HepG2 (cell line): ENCODE measurements at regions not wholly inside any gene's neighbourhood (a gene's known extent, or its start where the extent isn't known, plus 50 kb on each side); places are given as distances from the start of the nearest gene placed in this dataset.

Experiments
- CTCF ChIP-seq: sonication (generic); formaldehyde crosslinking; IDR thresholded peaks from 2 replicates; pipeline ENCODE4 v1.5.0; 2020; ENCODE audit warnings: mild to moderate bottlenecking, missing genetic modification reagents, moderate library complexity
- HDAC1 ChIP-seq: sonication (generic); formaldehyde crosslinking; IDR thresholded peaks from 2 replicates; pipeline ENCODE4 v1.5.1; 2020; ENCODE audit warnings: mild to moderate bottlenecking, missing genetic modification reagents
- NFIC ChIP-seq: IDR thresholded peaks from 2 replicates; pipeline ENCODE4 v1.6.1; 2012; ENCODE audit warnings: mild to moderate bottlenecking, low read length, inconsistent platforms
- SRSF1 ChIP-seq: fragments of 200-400 bp; formaldehyde crosslinking; optimal IDR thresholded peaks from 2 replicates; pipeline ENCODE3; 2017; ENCODE audit warnings: mild to moderate bottlenecking, low read depth, low read length, moderate library complexity
- ZKSCAN5 ChIP-seq: sonication (generic); formaldehyde crosslinking; IDR thresholded peaks from 2 replicates; pipeline ENCODE4 v1.5.1; 2020; ENCODE audit warnings: mild to moderate bottlenecking, missing genetic modification reagents
- ZNF230 ChIP-seq: sonication (generic); formaldehyde crosslinking; IDR thresholded peaks from 2 replicates; pipeline ENCODE4 v1.4.0; 2020; ENCODE audit warnings: mild to moderate bottlenecking, missing genetic modification reagents
- ZNF615 ChIP-seq: sonication (generic); formaldehyde crosslinking; IDR thresholded peaks from 2 replicates; pipeline ENCODE4 v1.5.0; 2020; ENCODE audit warnings: mild to moderate bottlenecking, missing genetic modification reagents, borderline replicate concordance
- TF ChIP-seq, protein P1 (sequence below): sonication (generic); formaldehyde crosslinking; conservative IDR thresholded peaks from 2 replicates; pipeline ENCODE4 v1.4.0; 2020; ENCODE audit warnings: missing genetic modification reagents
- TF ChIP-seq, protein P2 (sequence below): IDR thresholded peaks from 2 replicates; pipeline ENCODE4 v1.6.1; 2016; ENCODE audit warnings: missing compliant biosample characterization, missing genetic modification reagents, borderline replicate concordance
- TF ChIP-seq, protein P3 (sequence below): sonication (generic); formaldehyde crosslinking; IDR thresholded peaks from 2 replicates; pipeline ENCODE4 v1.4.0; 2020; ENCODE audit warnings: low read depth, mild to moderate bottlenecking, missing genetic modification reagents
- TF ChIP-seq, protein P4 (sequence below): sonication (generic); formaldehyde crosslinking; IDR thresholded peaks from 2 replicates; pipeline ENCODE4 v1.4.0; 2020; ENCODE audit warnings: mild to moderate bottlenecking, missing genetic modification reagents, borderline replicate concordance

DNA sequence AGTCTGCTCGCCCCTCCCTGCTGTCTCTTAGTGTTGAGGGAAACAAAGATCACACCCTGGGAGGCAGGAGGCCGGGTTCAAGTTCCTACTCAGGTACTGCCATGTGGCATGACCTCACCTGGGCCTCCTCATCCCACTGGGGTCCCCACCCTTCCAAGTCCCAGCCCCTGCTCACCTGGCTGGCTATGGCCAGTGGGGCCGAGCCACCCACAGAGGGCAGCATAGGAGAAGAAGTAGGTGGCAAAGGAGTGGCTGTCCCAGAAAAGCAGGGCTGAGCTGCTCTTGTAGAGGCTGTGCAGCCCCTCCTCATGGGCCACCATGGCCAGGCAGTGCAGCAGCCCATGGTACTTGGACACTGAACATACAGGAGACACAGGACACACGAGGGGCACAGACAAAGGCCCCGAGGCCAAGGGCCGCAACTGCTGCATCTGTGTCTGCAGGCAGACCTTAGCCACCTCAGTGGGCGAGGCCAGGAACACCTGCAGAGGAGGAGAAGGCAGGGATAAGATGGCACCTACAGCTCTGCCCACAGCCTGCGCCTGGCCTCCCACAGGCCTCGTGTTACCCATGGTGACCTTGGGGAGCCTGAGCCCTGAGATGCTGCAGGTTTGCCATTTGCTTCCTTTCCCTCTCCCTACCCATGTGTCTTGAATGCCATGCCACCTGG, 50.6 kb upstream of the MPEG1 start (continued):
- TF ChIP-seq NFIC = no peak
- no peak for TF ChIP-seq ZNF615 (CRISPR knock-in tag)
- no peak for TF ChIP-seq ZKSCAN5 (CRISPR knock-in tag)
- TF ChIP-seq, protein P1, sequence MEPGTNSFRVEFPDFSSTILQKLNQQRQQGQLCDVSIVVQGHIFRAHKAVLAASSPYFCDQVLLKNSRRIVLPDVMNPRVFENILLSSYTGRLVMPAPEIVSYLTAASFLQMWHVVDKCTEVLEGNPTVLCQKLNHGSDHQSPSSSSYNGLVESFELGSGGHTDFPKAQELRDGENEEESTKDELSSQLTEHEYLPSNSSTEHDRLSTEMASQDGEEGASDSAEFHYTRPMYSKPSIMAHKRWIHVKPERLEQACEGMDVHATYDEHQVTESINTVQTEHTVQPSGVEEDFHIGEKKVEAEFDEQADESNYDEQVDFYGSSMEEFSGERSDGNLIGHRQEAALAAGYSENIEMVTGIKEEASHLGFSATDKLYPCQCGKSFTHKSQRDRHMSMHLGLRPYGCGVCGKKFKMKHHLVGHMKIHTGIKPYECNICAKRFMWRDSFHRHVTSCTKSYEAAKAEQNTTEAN (CRISPR knock-in tag) = no peak
- TF ChIP-seq SRSF1 = no peak
- TF ChIP-seq, protein P2, sequence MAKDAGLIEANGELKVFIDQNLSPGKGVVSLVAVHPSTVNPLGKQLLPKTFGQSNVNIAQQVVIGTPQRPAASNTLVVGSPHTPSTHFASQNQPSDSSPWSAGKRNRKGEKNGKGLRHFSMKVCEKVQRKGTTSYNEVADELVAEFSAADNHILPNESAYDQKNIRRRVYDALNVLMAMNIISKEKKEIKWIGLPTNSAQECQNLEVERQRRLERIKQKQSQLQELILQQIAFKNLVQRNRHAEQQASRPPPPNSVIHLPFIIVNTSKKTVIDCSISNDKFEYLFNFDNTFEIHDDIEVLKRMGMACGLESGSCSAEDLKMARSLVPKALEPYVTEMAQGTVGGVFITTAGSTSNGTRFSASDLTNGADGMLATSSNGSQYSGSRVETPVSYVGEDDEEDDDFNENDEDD (CRISPR knock-in tag) = no peak
- no peak for TF ChIP-seq ZNF230 (CRISPR knock-in tag)
- TF ChIP-seq, protein P3, sequence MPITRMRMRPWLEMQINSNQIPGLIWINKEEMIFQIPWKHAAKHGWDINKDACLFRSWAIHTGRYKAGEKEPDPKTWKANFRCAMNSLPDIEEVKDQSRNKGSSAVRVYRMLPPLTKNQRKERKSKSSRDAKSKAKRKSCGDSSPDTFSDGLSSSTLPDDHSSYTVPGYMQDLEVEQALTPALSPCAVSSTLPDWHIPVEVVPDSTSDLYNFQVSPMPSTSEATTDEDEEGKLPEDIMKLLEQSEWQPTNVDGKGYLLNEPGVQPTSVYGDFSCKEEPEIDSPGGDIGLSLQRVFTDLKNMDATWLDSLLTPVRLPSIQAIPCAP (CRISPR knock-in tag) = no peak
- TF ChIP-seq, protein P4, sequence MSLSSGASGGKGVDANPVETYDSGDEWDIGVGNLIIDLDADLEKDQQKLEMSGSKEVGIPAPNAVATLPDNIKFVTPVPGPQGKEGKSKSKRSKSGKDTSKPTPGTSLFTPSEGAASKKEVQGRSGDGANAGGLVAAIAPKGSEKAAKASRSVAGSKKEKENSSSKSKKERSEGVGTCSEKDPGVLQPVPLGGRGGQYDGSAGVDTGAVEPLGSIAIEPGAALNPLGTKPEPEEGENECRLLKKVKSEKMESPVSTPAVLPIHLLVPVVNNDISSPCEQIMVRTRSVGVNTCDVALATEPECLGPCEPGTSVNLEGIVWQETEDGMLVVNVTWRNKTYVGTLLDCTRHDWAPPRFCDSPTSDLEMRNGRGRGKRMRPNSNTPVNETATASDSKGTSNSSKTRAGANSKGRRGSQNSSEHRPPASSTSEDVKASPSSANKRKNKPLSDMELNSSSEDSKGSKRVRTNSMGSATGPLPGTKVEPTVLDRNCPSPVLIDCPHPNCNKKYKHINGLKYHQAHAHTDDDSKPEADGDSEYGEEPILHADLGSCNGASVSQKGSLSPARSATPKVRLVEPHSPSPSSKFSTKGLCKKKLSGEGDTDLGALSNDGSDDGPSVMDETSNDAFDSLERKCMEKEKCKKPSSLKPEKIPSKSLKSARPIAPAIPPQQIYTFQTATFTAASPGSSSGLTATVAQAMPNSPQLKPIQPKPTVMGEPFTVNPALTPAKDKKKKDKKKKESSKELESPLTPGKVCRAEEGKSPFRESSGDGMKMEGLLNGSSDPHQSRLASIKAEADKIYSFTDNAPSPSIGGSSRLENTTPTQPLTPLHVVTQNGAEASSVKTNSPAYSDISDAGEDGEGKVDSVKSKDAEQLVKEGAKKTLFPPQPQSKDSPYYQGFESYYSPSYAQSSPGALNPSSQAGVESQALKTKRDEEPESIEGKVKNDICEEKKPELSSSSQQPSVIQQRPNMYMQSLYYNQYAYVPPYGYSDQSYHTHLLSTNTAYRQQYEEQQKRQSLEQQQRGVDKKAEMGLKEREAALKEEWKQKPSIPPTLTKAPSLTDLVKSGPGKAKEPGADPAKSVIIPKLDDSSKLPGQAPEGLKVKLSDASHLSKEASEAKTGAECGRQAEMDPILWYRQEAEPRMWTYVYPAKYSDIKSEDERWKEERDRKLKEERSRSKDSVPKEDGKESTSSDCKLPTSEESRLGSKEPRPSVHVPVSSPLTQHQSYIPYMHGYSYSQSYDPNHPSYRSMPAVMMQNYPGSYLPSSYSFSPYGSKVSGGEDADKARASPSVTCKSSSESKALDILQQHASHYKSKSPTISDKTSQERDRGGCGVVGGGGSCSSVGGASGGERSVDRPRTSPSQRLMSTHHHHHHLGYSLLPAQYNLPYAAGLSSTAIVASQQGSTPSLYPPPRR (CRISPR knock-in tag) = no peak
- peak; percentile 55 for TF ChIP-seq CTCF (CRISPR knock-in tag)
- no peak for TF ChIP-seq HDAC1 (CRISPR knock-in tag)
- TF ChIP-seq, all 625 proteins: peak for 3
